ENCODE measurements at regions not wholly inside any gene's neighbourhood (a gene's known extent, or its start where the extent isn't known, plus 50 kb on each side); places are given as distances from the start of the nearest gene placed in this dataset.

DNA sequence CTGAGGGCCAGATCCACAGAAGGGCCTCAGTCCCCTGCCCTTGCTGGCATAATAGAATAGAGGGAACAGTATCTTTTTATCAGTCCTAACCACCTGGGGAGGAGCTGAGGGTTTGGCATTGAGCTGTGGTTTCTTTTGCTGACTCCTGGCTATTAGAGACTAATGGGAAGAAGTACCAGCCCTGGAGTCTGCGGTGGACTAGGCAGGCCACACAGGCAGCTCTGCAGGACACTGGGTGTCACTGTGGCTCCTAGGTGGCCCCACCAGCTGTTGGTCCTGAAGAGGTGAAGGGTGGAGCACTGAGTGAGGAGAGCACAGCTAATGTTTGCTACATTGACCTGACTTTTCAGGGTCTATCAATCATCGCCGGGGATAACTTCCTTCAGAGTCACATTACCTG, 52.8 kb upstream of the GPC4 start:
- no peak overlapping the region for H3K4me3 ChIP-seq (replicated peaks in 1 of 2; ENCODE audit: low read depth in 2 of 2, low read length in 2 of 2)

DNA sequence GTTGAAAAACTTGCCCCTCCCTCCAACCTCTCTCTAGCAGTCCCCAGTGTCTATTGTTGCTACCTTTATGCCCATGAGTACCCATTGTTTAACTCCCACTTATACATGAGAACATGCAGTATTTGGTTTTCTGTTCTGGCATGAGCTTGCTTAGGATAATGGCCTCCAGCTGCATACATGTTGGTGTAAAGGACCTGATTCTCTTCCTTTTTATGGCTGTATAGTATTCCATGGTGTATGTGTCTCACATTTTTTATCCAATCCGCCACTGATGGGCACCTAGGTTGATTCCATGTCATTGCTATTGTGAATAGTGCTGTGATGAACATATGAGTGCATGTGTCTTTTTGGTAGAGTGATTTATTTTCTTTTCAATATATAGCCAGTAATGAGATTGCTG, 50.0 kb upstream of the GPC4 start:
- TF ChIP-seq CTCF (IDR thresholded peaks at IDR 0.05; ENCODE audit: low read depth, low read length): no peak
- no peak for DNase-seq (ENCODE audit: low read depth in 2 of 2)

More for the DNA sequence above, 52.8 kb upstream of the GPC4 start:
- no peak for DNase-seq (ENCODE audit: low read depth in 2 of 2)
- TF ChIP-seq CTCF (IDR thresholded peaks at IDR 0.05; ENCODE audit: low read depth, low read length): no peak

More for the DNA sequence above, 50.0 kb upstream of the GPC4 start:
- H3K4me3 ChIP-seq (replicated peaks in 1 of 2; ENCODE audit: low read depth in 2 of 2, low read length in 2 of 2): no peak overlapping the region
